ENCODE measurements at regions not wholly inside any gene's neighbourhood (a gene's known extent, or its start where the extent isn't known, plus 50 kb on each side); places are given as distances from the start of the nearest gene placed in this dataset.

- Mint-ChIP-seq H3K27me3 (ENCODE audit: insufficient read depth, low read depth) (no peaks in the 10 kb centered on the region), H3K9me3 (peaks cover 5% of the 10 kb centered on the region), H3K4me3 (no peak overlapping the region), H3K4me1 (peaks cover 5% of the 10 kb centered on the region), H3K27ac (no peak overlapping the region), H3K36me3 (no peaks in the 10 kb centered on the region)
- Histone ChIP-seq H3K79me2 (ENCODE audit: low read depth) (no peaks in the 10 kb centered on the region), H3K27me3 (no peaks in the 10 kb centered on the region), H3K4me1 (no peaks in the 10 kb centered on the region), H3F3A (ENCODE audit: low read depth) (no peaks in the 10 kb centered on the region), H3K4me3 (no peak overlapping the region), H4K20me1 (ENCODE audit: low read depth) (no peaks in the 10 kb centered on the region), H3K36me3 (no peaks in the 10 kb centered on the region), H3K9me3 (ENCODE audit: low read depth) (no peaks in the 10 kb centered on the region), H3K9ac (no peak overlapping the region), H3K27ac (no peak overlapping the region), H2AFZ (replicated peaks) (no peak overlapping the region), H3K4me2 (no peak overlapping the region)
- no peak for DNase-seq (ENCODE audit: low spot score)
- TF ChIP-seq EZH2phosphoT487 (IDR thresholded peaks at IDR 0.05) (no peak), CTCF (IDR thresholded peaks at IDR 0.05) (no peak), EZH2 (IDR thresholded peaks at IDR 0.05) (no peak)
Observed at GRCh38 chr12:88327276-88327675, 185.2 kb downstream of the TMTC3 start.

GRCh38 chr12:88328090-88328489 is 186.0 kb downstream of the TMTC3 start:
- DNase-seq (ENCODE audit: low spot score): no peak
- TF ChIP-seq EZH2phosphoT487 (IDR thresholded peaks at IDR 0.05) (no peak), CTCF (IDR thresholded peaks at IDR 0.05) (no peak), EZH2 (IDR thresholded peaks at IDR 0.05) (no peak)
- Mint-ChIP-seq H3K36me3 (no peaks in the 10 kb centered on the region), H3K27ac (no peak overlapping the region), H3K4me3 (no peak overlapping the region), H3K9me3 (peaks cover 5% of the 10 kb centered on the region), H3K27me3 (ENCODE audit: insufficient read depth, low read depth) (no peaks in the 10 kb centered on the region), H3K4me1 (peaks cover 5% of the 10 kb centered on the region)
- H4K20me1 ChIP-seq (ENCODE audit: low read depth): no peaks in the 10 kb centered on the region
- no peaks in the 10 kb centered on the region for H3F3A ChIP-seq (ENCODE audit: low read depth)
- H3K4me3 ChIP-seq: no peak overlapping the region
- no peak overlapping the region for H3K27ac ChIP-seq
- no peak overlapping the region for H2AFZ ChIP-seq (replicated peaks)
- no peaks in the 10 kb centered on the region for H3K27me3 ChIP-seq
- H3K4me2 ChIP-seq: no peak overlapping the region
- no peaks in the 10 kb centered on the region for H3K79me2 ChIP-seq (ENCODE audit: low read depth)
- H3K9ac ChIP-seq: no peak overlapping the region
- no peaks in the 10 kb centered on the region for H3K36me3 ChIP-seq
- no peaks in the 10 kb centered on the region for H3K9me3 ChIP-seq (ENCODE audit: low read depth)
- no peaks in the 10 kb centered on the region for H3K4me1 ChIP-seq

GRCh38 chr12:88329833-88330232 is 187.7 kb downstream of the TMTC3 start:
- no peak overlapping the region for H3K27ac ChIP-seq
- Mint-ChIP-seq H3K4me3 (no peak overlapping the region), H3K36me3 (no peaks in the 10 kb centered on the region), H3K27ac (no peak overlapping the region), H3K4me1 (peaks cover 5% of the 10 kb centered on the region), H3K27me3 (ENCODE audit: insufficient read depth, low read depth) (no peaks in the 10 kb centered on the region), H3K9me3 (peaks cover 5% of the 10 kb centered on the region)
- no peaks in the 10 kb centered on the region for H4K20me1 ChIP-seq (ENCODE audit: low read depth)
- H3K79me2 ChIP-seq (ENCODE audit: low read depth): no peaks in the 10 kb centered on the region
- TF ChIP-seq CTCF (IDR thresholded peaks at IDR 0.05): no peak
- TF ChIP-seq EZH2 (IDR thresholded peaks at IDR 0.05): no peak
- no peak for TF ChIP-seq EZH2phosphoT487 (IDR thresholded peaks at IDR 0.05)
- H3K4me2 ChIP-seq: no peak overlapping the region
- no peaks in the 10 kb centered on the region for H3F3A ChIP-seq (ENCODE audit: low read depth)
- H3K9ac ChIP-seq: no peak overlapping the region
- no peak overlapping the region for H3K4me3 ChIP-seq
- peaks cover 6% of the 10 kb centered on the region for H3K4me1 ChIP-seq
- H2AFZ ChIP-seq (replicated peaks): no peak overlapping the region
- H3K9me3 ChIP-seq (ENCODE audit: low read depth): no peaks in the 10 kb centered on the region
- no peaks in the 10 kb centered on the region for H3K27me3 ChIP-seq
- DNase-seq (ENCODE audit: low spot score): no peak
- H3K36me3 ChIP-seq: no peaks in the 10 kb centered on the region
